ENCODE measurements at regions not wholly inside any gene's neighbourhood (a gene's known extent, or its start where the extent isn't known, plus 50 kb on each side); places are given as distances from the start of the nearest gene placed in this dataset.

DNA sequence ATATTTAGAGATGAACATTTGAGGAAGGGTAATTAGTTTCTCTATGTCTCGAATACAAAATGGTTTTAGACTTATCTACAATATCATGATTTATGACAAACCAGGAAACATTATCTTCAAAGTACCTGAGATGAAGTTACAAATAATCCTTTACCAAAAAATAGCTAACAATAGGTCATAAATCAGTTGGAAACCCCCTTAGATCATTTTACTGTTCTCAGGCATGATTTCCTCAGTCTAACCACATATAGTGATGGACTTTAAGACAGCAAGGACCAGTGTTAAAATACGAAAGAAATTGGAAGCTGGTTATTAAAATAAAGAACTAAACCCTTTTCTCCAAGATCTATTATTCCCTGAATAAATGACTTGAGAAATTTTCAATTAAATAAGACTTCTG lies 235.4 kb downstream of the RASSF9 start:
- 63 to 71% methylated on average over 2 of the region's 2 CpGs for WGBS, 2 donors (ENCODE audit: low coverage in 1 of 2)
- no peaks in the 10 kb centered on the region for H3K36me3 ChIP-seq
- H3K27ac ChIP-seq, result no peak overlapping the region
- TF ChIP-seq, protein P1, sequence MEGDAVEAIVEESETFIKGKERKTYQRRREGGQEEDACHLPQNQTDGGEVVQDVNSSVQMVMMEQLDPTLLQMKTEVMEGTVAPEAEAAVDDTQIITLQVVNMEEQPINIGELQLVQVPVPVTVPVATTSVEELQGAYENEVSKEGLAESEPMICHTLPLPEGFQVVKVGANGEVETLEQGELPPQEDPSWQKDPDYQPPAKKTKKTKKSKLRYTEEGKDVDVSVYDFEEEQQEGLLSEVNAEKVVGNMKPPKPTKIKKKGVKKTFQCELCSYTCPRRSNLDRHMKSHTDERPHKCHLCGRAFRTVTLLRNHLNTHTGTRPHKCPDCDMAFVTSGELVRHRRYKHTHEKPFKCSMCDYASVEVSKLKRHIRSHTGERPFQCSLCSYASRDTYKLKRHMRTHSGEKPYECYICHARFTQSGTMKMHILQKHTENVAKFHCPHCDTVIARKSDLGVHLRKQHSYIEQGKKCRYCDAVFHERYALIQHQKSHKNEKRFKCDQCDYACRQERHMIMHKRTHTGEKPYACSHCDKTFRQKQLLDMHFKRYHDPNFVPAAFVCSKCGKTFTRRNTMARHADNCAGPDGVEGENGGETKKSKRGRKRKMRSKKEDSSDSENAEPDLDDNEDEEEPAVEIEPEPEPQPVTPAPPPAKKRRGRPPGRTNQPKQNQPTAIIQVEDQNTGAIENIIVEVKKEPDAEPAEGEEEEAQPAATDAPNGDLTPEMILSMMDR (IDR thresholded peaks at IDR 0.05), result no peak
- TF ChIP-seq POLR2AphosphoS5 (IDR thresholded peaks at IDR 0.05), result no peak
- no peak for TF ChIP-seq EP300 (IDR thresholded peaks at IDR 0.05)
- no peak for TF ChIP-seq POLR2A (IDR thresholded peaks at IDR 0.05)
- no peak for ATAC-seq
- no peaks in the 10 kb centered on the region for H3K27me3 ChIP-seq
- H3K4me3 ChIP-seq, result no peak overlapping the region
- no peaks in the 10 kb centered on the region for H3K4me1 ChIP-seq
- peaks cover 0 to 8% (median 0%) of the 10 kb centered on the region in 3 donors for H3K9me3 ChIP-seq

DNA sequence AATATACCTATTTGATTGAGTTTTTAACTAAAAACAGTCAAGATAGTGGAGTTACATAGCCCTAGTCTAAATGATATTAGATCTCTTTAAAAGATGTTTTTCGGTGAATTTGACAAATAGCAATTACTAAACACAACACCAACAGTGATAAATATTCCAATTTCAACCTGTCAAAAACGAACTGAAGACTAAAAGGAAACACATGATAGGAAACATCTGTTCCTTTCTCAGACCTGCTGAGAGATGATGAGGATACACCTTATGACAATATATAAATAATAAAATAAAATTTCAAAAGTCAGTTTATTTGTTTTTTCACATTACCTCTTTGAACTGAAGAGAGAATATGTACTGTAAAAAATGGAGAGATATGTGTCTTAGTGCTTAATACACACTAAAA lies 232.7 kb downstream of the RASSF9 start:
- TF ChIP-seq EP300 (IDR thresholded peaks at IDR 0.05), result no peak
- TF ChIP-seq, protein P1 (IDR thresholded peaks at IDR 0.05), result no peak
- no peak for TF ChIP-seq POLR2A (IDR thresholded peaks at IDR 0.05)
- no peak overlapping the region for H3K27ac ChIP-seq
- WGBS, 2 donors (ENCODE audit: low coverage in 1 of 2), result 26% methylated on average over 2 of the region's 2 CpGs
- ATAC-seq, result no peak
- no peaks in the 10 kb centered on the region for H3K27me3 ChIP-seq
- H3K4me3 ChIP-seq, result no peak overlapping the region
- H3K4me1 ChIP-seq, result no peaks in the 10 kb centered on the region
- H3K36me3 ChIP-seq, result no peaks in the 10 kb centered on the region
- no peaks in the 10 kb centered on the region for H3K9me3 ChIP-seq

DNA sequence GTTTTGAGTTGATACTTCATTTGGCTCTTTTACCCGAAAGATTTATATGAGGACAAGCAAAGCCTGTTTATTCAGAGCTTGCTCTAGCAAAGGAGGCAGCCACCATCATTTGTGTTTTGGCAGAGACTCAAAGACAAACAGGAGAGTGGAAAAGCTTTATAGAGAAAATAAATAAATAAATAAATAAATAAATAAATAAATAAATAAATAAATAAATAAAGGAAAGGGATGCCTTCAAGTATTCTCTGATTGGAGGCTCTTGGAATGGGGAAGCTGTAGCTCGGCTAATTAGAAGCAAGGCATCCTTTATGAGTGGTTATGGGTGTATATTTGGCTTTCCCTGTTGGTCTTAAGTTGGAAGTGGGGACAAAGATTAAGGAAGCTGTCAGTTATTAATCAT lies 229.8 kb downstream of the RASSF9 start:
- H3K27me3 ChIP-seq, result no peaks in the 10 kb centered on the region
- H3K4me3 ChIP-seq, result no peak overlapping the region
- H3K27ac ChIP-seq, result no peak overlapping the region
- H3K36me3 ChIP-seq, result no peaks in the 10 kb centered on the region
- TF ChIP-seq, protein P1 (IDR thresholded peaks at IDR 0.05), result no peak
- TF ChIP-seq POLR2AphosphoS5 (IDR thresholded peaks at IDR 0.05), result no peak
- TF ChIP-seq EP300 (IDR thresholded peaks at IDR 0.05), result no peak
- no peak for TF ChIP-seq POLR2A (IDR thresholded peaks at IDR 0.05)
- 61 to 67% methylated on average over 1 to 2 of the region's 2 CpGs for WGBS, 2 donors (ENCODE audit: low coverage in 1 of 2)
- no peaks in the 10 kb centered on the region for H3K4me1 ChIP-seq
- ATAC-seq, result no peak
- H3K9me3 ChIP-seq, result no peaks in the 10 kb centered on the region

GRCh38 chr12:85609778-85610177 lies 226.4 kb downstream of the RASSF9 start:
- no peak for ATAC-seq
- TF ChIP-seq POLR2AphosphoS5 (IDR thresholded peaks at IDR 0.05), result no peak
- no peak for TF ChIP-seq POLR2A (IDR thresholded peaks at IDR 0.05)
- no peak for TF ChIP-seq EP300 (IDR thresholded peaks at IDR 0.05)
- TF ChIP-seq, protein P1 (IDR thresholded peaks at IDR 0.05), result no peak
- no peak overlapping the region for H3K4me3 ChIP-seq

GRCh38 chr12:85610194-85610593 lies 226.0 kb downstream of the RASSF9 start:
- 82 to 90% methylated on average over 4 of the region's 4 CpGs for WGBS, 2 donors (ENCODE audit: low coverage in 1 of 2)
- no peak for ATAC-seq
- Histone ChIP-seq H3K27ac (no peak overlapping the region), H3K27me3 (no peaks in the 10 kb centered on the region), H3K36me3 (no peaks in the 10 kb centered on the region), H3K4me3 (no peak overlapping the region), H3K9me3 (peaks cover 0 to 5% (median 0%) of the 10 kb centered on the region in 3 donors), H3K4me1 (no peaks in the 10 kb centered on the region)
- no peak for TF ChIP-seq EP300 (IDR thresholded peaks at IDR 0.05)
- TF ChIP-seq, protein P1 (IDR thresholded peaks at IDR 0.05), result no peak
- no peak for TF ChIP-seq POLR2A (IDR thresholded peaks at IDR 0.05)
- no peak for TF ChIP-seq POLR2AphosphoS5 (IDR thresholded peaks at IDR 0.05)

More at GRCh38 chr12:85609778-85610177, 226.4 kb downstream of the RASSF9 start:
- no peaks in the 10 kb centered on the region for H3K36me3 ChIP-seq
- H3K4me1 ChIP-seq, result no peaks in the 10 kb centered on the region
- 72 to 82% methylated on average over 2 of the region's 2 CpGs for WGBS, 2 donors (ENCODE audit: low coverage in 1 of 2)
- H3K27me3 ChIP-seq, result no peaks in the 10 kb centered on the region
- H3K27ac ChIP-seq, result no peak overlapping the region
- peaks cover 0 to 5% (median 0%) of the 10 kb centered on the region in 3 donors for H3K9me3 ChIP-seq
